Peyer's patch (tissue), 4 donors: ENCODE measurements at regions not wholly inside any gene's neighbourhood (a gene's known extent, or its start where the extent isn't known, plus 50 kb on each side); places are given as distances from the start of the nearest gene placed in this dataset.
A peak's percentile ranks its signal among the peaks of the same experiment; 100 is the strongest.

Experiments used
- DNase-seq, 3 donors: peaks; one replicate each; pipeline ENCODE4 v3.0.0-alpha.2; 2017 to 2019
- H3K27ac ChIP-seq, 4 donors: fragments of 200-600 bp; sonication (generic); one replicate each; pipeline ENCODE4 v1.5.1; 2016 to 2019
- H3K27me3 ChIP-seq, 2 donors: fragments of 200-600 bp; sonication (generic); one replicate each; pipeline ENCODE4 v1.5.1; 2019
- H3K36me3 ChIP-seq, 3 donors: fragments of 200-600 bp; sonication (generic); one replicate each; pipeline ENCODE4 v1.5.1; 2016 to 2019
- H3K4me1 ChIP-seq, 4 donors: fragments of 200-600 bp; sonication (generic); one replicate each; pipeline ENCODE4 v1.5.1; 2016 to 2019
- H3K4me3 ChIP-seq, 4 donors: fragments of 200-600 bp; sonication (generic); 1 replicate in 3 of 4; 2 replicates in 1 of 4; pipeline ENCODE4 v1.5.1; 2016 to 2019; ENCODE audit warnings: mild to moderate bottlenecking in 1 of 4
- H3K9me3 ChIP-seq, 4 donors: fragments of 200-600 bp; sonication (generic); one replicate each; pipeline ENCODE4 v1.5.1; 2016 to 2019; ENCODE audit warnings: mild to moderate bottlenecking in 1 of 4
- CTCF ChIP-seq, 6 experiments: fragments of 450-650 bp in 4 of 6; fragments of 200-600 bp in 2 of 6; sonication (generic) in 1 of 6; IDR thresholded peaks; one replicate each; pipeline ENCODE4 v1.5.1; 2017 to 2019; ENCODE audit warnings: antibody characterized with exemption in 6 of 6, mild to moderate bottlenecking in 3 of 6, moderate library complexity in 1 of 6
- POLR2A ChIP-seq, 2 donors: fragments of 450-650 bp; IDR thresholded peaks; one replicate each; pipeline ENCODE4 v1.5.1; 2017; ENCODE audit warnings: antibody characterized with exemption in 2 of 2, mild to moderate bottlenecking in 2 of 2, moderate library complexity in 2 of 2

- no peaks in the 10 kb centered on the region for H3K4me1 ChIP-seq
- no peaks in the 10 kb centered on the region for H3K36me3 ChIP-seq
- H3K27me3 ChIP-seq = no peaks in the 10 kb centered on the region
- H3K27ac ChIP-seq = no peak overlapping the region
- H3K9me3 ChIP-seq = no peaks in the 10 kb centered on the region
- no peak overlapping the region for H3K4me3 ChIP-seq
- TF ChIP-seq POLR2A (IDR thresholded peaks at IDR 0.05) (no peak), CTCF (IDR thresholded peaks at IDR 0.05) (no peak)
- DNase-seq = peak in 1 of 3 donors; percentile 4
Measured at GRCh38 chr7:156222611-156223010, 410.3 kb upstream of the SHH start.

GRCh38 chr7:156222151-156222550 lies 409.9 kb upstream of the SHH start:
- no peaks in the 10 kb centered on the region for H3K9me3 ChIP-seq
- DNase-seq = peak in 1 of 3 donors; percentile 18
- H3K4me1 ChIP-seq = no peaks in the 10 kb centered on the region
- TF ChIP-seq POLR2A (IDR thresholded peaks at IDR 0.05) = no peak
- H3K27ac ChIP-seq = no peak overlapping the region
- no peaks in the 10 kb centered on the region for H3K36me3 ChIP-seq
- H3K4me3 ChIP-seq = no peak overlapping the region
- H3K27me3 ChIP-seq = no peaks in the 10 kb centered on the region

GRCh38 chr7:156220701-156221100 lies 408.4 kb upstream of the SHH start:
- Histone ChIP-seq H3K36me3 (no peaks in the 10 kb centered on the region), H3K9me3 (no peaks in the 10 kb centered on the region), H3K4me3 (no peak overlapping the region), H3K4me1 (no peaks in the 10 kb centered on the region), H3K27ac (no peak overlapping the region), H3K27me3 (no peaks in the 10 kb centered on the region)
- no peak for DNase-seq
- TF ChIP-seq POLR2A (IDR thresholded peaks at IDR 0.05) = no peak
- TF ChIP-seq CTCF (IDR thresholded peaks at IDR 0.05) = no peak

- Histone ChIP-seq H3K4me1 (no peaks in the 10 kb centered on the region), H3K4me3 (no peak overlapping the region), H3K9me3 (no peaks in the 10 kb centered on the region), H3K27ac (no peak overlapping the region), H3K27me3 (no peaks in the 10 kb centered on the region), H3K36me3 (no peaks in the 10 kb centered on the region)
- TF ChIP-seq POLR2A (IDR thresholded peaks at IDR 0.05) (no peak), CTCF (IDR thresholded peaks at IDR 0.05) (no peak)
- DNase-seq = no peak
Measured at GRCh38 chr7:156220078-156220605, 407.9 kb upstream of the SHH start.

GRCh38 chr7:156219307-156220077 lies 407.2 kb upstream of the SHH start:
- TF ChIP-seq CTCF (IDR thresholded peaks at IDR 0.05) (no peak), POLR2A (IDR thresholded peaks at IDR 0.05) (no peak)
- Histone ChIP-seq H3K4me1 (no peaks in the 10 kb centered on the region), H3K4me3 (no peak overlapping the region), H3K27ac (no peak overlapping the region), H3K9me3 (no peaks in the 10 kb centered on the region), H3K27me3 (no peaks in the 10 kb centered on the region), H3K36me3 (no peaks in the 10 kb centered on the region)
- DNase-seq = no peak

GRCh38 chr7:156218544-156219306 lies 406.5 kb upstream of the SHH start:
- Histone ChIP-seq H3K4me1 (no peaks in the 10 kb centered on the region), H3K9me3 (no peaks in the 10 kb centered on the region), H3K36me3 (no peaks in the 10 kb centered on the region), H3K27me3 (no peaks in the 10 kb centered on the region), H3K27ac (no peak overlapping the region), H3K4me3 (no peak overlapping the region)
- TF ChIP-seq CTCF (IDR thresholded peaks at IDR 0.05) (no peak), POLR2A (IDR thresholded peaks at IDR 0.05) (no peak)
- DNase-seq = no peak
